ENCODE measurements at regions not wholly inside any gene's neighbourhood (a gene's known extent, or its start where the extent isn't known, plus 50 kb on each side); places are given as distances from the start of the nearest gene placed in this dataset.

DNA sequence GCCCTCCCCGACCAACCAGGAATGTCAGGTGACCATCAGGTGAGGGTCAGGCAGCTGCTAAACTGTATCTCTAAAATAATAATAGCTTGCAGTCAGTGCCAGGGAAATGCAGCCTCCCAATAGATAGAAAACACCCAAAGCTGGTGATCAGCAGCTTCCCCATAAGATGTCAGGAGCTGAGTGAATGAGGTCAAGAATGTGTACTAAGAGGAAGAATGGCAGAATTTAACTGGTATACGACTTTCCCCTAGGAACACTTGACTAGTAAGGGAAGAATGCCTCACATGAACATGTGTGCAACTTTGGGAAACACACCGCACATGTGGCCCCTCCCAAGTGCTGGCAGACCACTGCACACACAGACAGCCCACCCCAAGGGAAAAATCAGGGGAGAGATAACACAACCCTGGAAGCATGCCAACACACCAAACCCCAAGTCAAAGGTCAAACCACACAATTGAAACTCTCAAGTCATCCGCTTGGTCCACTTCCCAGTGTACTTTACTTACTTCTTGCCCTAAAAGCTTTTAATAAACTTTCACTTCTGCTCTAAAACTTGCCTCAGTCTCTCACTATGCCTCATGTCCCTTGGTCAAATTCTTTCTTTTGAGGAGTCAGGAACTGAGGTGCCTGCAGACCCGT is 806.5 kb downstream of the OTOL1 start:
- Mint-ChIP-seq H3K36me3 (ENCODE audit: low read depth) (no peaks in the 10 kb centered on the region), H3K27me3 (no peaks in the 10 kb centered on the region), H3K4me3 (no peak overlapping the region), H3K27ac (no peak overlapping the region), H3K4me1 (no peaks in the 10 kb centered on the region), H3K9me3 (peaks cover 3% of the 10 kb centered on the region)
- no peak for DNase-seq
- ChIA-PET CTCF (no interaction called here), POLR2A (no interaction called here)

DNA sequence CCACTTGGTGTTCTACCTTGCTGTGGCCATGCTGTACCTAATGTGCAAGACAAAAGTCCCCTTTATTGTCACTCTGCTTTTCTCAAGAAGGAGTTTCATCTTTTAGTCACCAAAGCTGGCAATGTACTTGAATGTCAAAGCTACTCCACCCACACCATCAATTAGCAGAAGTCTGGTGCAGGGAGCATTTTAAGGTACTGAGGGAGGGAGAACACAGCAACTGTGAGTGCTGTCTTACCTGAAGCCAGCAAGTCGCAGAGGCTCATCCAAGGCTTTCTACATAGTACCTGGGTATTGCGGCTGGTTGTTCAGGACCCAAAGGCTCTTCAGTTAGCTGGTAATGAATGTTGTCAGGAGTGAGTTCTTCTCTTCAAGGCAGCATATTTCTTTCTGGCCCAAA is 820.4 kb downstream of the OTOL1 start:
- peaks cover 20% of the 10 kb centered on the region for H3K9me3 Mint-ChIP-seq

DNA sequence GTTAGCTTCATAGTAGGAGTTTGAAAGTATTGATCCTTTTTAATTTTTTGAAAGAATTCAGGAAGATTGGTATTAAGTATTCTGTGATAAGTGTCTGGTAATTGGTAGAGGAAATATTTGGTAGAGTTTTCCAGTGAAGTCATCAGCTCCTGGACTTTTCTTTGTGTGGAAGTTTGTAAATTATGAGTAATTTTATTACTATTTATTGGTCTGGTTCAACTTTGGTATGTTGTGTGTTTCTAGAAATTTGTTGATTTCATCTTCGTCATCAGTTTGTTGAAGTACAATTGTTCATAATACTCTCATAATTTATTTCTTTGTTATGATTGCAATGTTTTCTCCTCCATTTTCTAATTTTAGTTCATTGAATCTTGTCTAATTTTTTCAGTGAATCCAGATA is 832.0 kb downstream of the OTOL1 start:
- H3K36me3 Mint-ChIP-seq (ENCODE audit: low read depth) = no peaks in the 10 kb centered on the region
- H3K4me1 Mint-ChIP-seq = no peaks in the 10 kb centered on the region
- ChIA-PET POLR2A (no interaction called here), CTCF (no interaction called here)
- H3K4me3 Mint-ChIP-seq = no peak overlapping the region
- H3K27me3 Mint-ChIP-seq = no peaks in the 10 kb centered on the region
- no peak for DNase-seq
- peaks cover 11% of the 10 kb centered on the region for H3K9me3 Mint-ChIP-seq
- H3K27ac Mint-ChIP-seq = no peak overlapping the region

More for the DNA sequence above, 820.4 kb downstream of the OTOL1 start:
- ChIA-PET POLR2A (no interaction called here), CTCF (no interaction called here)
- Mint-ChIP-seq H3K27me3 (no peaks in the 10 kb centered on the region), H3K4me3 (no peak overlapping the region), H3K36me3 (ENCODE audit: low read depth) (no peaks in the 10 kb centered on the region), H3K4me1 (no peaks in the 10 kb centered on the region), H3K27ac (no peak overlapping the region)
- DNase-seq = no peak

DNA sequence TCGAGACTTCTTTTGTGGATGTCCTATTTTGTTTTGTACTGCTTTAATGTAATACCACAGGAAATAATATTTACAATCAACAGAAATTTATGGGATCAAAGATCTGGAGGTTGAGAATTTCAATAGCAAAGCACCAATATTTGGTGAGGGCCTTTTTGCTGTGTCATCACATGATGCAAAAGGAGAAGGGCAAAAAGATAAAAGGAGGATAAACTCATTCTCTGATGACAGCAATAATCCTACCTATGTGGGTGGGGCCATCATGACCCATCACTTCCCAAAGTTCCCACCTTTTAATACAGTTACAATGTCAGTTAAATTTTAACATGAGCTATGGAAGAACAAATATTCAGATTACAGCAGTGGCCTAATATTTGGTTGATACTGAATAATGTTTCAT is 832.9 kb downstream of the OTOL1 start:
- H3K27me3 Mint-ChIP-seq = no peaks in the 10 kb centered on the region
- no peak overlapping the region for H3K4me3 Mint-ChIP-seq
- H3K9me3 Mint-ChIP-seq = peaks cover 7% of the 10 kb centered on the region
- H3K27ac Mint-ChIP-seq = no peak overlapping the region
- CTCF ChIA-PET = no interaction called here
- no peak for DNase-seq
- H3K36me3 Mint-ChIP-seq (ENCODE audit: low read depth) = no peaks in the 10 kb centered on the region
- no peaks in the 10 kb centered on the region for H3K4me1 Mint-ChIP-seq
- POLR2A ChIA-PET = no interaction called here

DNA sequence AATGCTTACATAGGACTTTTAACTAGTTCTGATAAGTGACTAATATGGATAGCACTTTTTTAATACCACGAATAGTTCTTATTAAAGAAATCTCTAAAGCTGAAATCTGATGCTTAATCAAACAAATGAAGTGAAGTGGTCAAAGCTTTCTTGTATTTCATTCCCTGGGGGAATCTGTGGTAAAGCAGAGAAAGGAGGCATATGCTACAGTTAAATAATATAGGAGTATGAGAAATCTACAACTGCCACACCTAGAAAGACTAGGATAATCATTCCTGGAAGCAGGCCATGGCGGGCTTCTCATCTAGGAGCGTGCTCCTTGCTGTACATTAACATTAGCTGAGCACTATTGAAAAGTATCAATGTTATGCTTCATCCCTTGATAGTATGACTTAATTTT is 835.7 kb downstream of the OTOL1 start:
- CTCF ChIA-PET = no interaction called here
- Mint-ChIP-seq H3K9me3 (peaks cover 3% of the 10 kb centered on the region), H3K4me3 (no peak overlapping the region), H3K27me3 (no peaks in the 10 kb centered on the region), H3K36me3 (ENCODE audit: low read depth) (no peaks in the 10 kb centered on the region), H3K4me1 (no peaks in the 10 kb centered on the region), H3K27ac (no peak overlapping the region)
- DNase-seq = no peak
- POLR2A ChIA-PET = no interaction called here

DNA sequence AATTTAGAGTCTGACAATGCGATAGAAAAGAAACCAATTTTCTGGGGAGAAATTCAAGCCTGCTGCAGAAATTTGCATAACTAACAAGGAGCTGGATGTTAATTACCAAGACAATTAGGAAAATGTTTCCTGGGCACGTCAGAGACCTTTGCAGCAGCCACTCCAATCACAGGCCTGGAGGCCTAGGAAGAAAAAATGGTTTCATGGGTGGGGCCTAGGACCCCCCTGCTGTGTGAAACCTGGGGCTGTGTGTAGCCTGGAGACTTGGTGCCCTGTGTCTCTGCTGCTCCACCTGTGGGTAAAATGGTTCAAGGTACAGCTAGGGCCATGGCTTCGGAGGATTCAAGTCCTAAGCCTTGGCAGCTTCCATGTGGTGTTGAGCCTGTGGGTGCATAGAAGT is 837.9 kb downstream of the OTOL1 start:
- DNase-seq = no peak
- Mint-ChIP-seq H3K36me3 (ENCODE audit: low read depth) (no peaks in the 10 kb centered on the region), H3K4me3 (no peak overlapping the region), H3K4me1 (no peaks in the 10 kb centered on the region), H3K9me3 (peaks cover 3% of the 10 kb centered on the region), H3K27ac (no peak overlapping the region), H3K27me3 (no peaks in the 10 kb centered on the region)
- CTCF ChIA-PET = no interaction called here
- POLR2A ChIA-PET = no interaction called here

DNA sequence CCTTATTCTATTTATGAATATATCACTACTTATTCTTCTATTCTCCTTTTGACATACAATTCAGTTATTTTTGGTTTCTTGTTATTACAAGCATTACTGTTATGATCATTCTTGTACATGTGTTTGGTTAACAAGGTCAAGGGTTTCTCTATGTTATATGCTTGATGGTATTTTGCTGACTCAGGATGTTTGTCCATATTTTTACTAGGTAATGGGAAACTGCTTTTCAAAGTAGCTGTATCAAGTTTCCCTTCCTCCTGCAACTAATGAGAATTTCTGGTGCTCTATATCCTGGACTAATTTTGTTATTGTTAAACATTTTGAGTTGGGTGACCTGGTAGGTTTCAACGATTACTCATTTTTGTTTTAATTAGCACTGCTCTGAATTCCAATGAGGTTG is 841.0 kb downstream of the OTOL1 start:
- Mint-ChIP-seq H3K36me3 (ENCODE audit: low read depth) (no peaks in the 10 kb centered on the region), H3K4me1 (no peaks in the 10 kb centered on the region), H3K27ac (no peak overlapping the region), H3K27me3 (no peaks in the 10 kb centered on the region), H3K4me3 (no peak overlapping the region), H3K9me3 (peaks cover 3% of the 10 kb centered on the region)
- CTCF ChIA-PET = no interaction called here
- POLR2A ChIA-PET = no interaction called here
- no peak for DNase-seq

DNA sequence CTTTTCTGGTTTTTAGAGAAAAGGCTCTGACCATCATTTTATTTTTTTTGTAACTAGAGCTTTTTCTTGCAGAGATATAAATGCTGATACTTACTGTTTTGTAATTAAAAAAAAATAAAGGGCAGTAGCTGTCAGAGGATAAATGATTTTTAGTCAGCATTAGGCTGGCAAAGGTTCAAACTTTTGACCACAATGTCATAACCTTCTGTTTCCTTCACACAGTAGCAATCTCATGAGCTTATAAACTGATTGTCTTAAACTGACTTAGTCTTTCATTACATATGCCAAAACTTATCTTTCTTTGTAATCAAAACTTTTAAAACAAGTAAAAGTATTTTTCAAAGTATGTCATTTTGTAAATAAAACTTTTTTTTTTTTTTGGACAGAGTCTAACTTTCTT is 841.9 kb downstream of the OTOL1 start:
- H3K27me3 Mint-ChIP-seq = no peaks in the 10 kb centered on the region
- no peaks in the 10 kb centered on the region for H3K36me3 Mint-ChIP-seq (ENCODE audit: low read depth)
- no peaks in the 10 kb centered on the region for H3K9me3 Mint-ChIP-seq
- no peak overlapping the region for H3K4me3 Mint-ChIP-seq
- no peak for DNase-seq
- ChIA-PET CTCF (no interaction called here), POLR2A (no interaction called here)
- no peaks in the 10 kb centered on the region for H3K4me1 Mint-ChIP-seq
- H3K27ac Mint-ChIP-seq = no peak overlapping the region

DNA sequence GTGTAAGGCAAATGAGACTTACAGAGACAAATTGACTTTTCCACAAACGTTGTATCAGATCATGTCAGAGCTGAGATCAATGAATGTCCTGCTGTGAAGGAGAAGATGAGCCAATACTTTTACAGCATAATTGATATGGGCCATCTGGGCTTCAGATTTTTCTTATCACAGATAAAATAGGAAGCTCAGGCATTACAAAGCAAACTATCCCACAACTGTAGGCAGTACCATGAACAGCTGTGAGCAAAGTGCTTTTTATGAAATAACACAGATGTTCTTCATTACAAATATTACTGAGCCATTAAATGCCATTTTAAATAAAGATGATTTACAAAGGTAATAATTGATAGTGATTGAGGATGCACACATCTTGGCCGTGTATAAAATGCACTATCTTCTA is 852.3 kb downstream of the OTOL1 start:
- CTCF ChIA-PET = no interaction called here
- H3K9me3 Mint-ChIP-seq = peaks cover 2% of the 10 kb centered on the region
- H3K36me3 Mint-ChIP-seq (ENCODE audit: low read depth) = no peaks in the 10 kb centered on the region

DNA sequence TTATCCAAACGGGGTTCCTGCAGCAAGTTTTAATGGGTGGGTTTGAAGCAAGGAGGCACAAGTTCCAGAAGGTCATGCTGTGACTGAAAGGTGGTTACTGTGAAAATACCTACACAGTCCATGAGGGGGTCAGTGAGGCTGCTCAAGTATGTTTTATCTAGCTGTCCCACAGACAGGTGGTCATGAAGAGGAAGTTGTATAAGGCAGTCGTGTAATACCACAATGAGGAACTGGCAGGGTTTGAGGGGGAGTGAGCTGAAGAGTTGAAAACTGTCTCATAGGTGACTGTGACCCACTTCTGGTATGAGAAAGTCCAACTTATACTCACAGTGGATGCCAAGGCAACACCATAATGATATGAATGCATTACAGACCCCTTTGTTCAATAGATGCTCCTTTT is 856.8 kb downstream of the OTOL1 start:
- ChIA-PET CTCF (no interaction called here), POLR2A (no interaction called here)
- H3K4me1 Mint-ChIP-seq = no peaks in the 10 kb centered on the region
- no peaks in the 10 kb centered on the region for H3K9me3 Mint-ChIP-seq
- no peaks in the 10 kb centered on the region for H3K36me3 Mint-ChIP-seq (ENCODE audit: low read depth)
- no peak overlapping the region for H3K4me3 Mint-ChIP-seq
- no peaks in the 10 kb centered on the region for H3K27me3 Mint-ChIP-seq
- H3K27ac Mint-ChIP-seq = no peak overlapping the region
- no peak for DNase-seq

More for the DNA sequence above, 852.3 kb downstream of the OTOL1 start:
- no peaks in the 10 kb centered on the region for H3K4me1 Mint-ChIP-seq
- no peaks in the 10 kb centered on the region for H3K27me3 Mint-ChIP-seq
- DNase-seq = no peak
- no peak overlapping the region for H3K27ac Mint-ChIP-seq
- H3K4me3 Mint-ChIP-seq = no peak overlapping the region
- POLR2A ChIA-PET = no interaction called here

DNA sequence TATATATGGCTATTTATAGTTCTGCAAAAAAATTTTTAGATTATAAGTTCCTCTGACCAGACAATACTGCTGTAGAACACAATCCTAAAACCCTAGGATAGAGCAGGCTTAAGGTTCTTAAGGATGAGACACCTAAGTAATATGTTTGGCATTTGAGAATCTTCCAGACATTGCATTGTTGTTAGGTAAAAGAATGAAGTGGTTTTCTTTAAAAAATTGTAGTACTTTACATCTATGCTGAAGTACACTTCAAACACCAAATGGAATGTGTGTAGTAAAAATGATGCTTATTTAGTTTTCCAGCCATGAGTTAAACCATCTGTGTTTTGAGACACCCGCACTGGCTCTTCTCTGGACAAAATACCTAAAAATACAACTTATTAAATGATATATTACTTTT is 857.7 kb downstream of the OTOL1 start:
- ChIA-PET POLR2A (no interaction called here), CTCF (no interaction called here)

DNA sequence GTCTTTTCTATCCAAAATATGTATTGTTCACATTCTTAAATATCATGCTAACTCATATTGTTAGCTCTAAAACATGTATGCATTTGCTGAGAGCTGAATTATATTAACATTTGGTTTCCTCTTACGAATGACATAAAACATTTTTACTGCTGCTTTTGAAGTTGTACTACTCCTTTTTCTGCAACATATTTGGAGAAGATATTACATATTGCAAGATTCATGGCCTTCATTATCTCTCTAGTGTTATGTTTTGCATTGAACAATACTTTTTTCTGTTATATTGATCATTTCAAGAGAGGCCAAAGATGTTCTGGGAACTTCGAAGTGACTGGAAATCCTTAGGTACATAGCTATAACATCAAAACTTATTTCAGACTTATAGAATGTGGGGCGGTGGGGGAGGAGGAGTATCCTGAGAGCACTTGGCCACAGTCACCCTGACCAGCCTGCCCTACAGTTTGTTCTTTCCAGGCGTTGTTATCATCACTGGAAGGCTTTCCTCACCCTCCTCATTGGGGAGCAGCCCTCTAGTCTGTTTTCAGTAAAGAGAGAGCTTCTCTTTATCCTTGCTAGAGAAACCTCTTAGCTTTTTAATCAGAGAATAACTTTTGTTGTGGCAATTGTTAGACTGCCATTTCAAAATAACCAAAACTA is 868.6 kb downstream of the OTOL1 start:
- Mint-ChIP-seq H3K27me3 (no peaks in the 10 kb centered on the region), H3K4me3 (no peak overlapping the region), H3K4me1 (no peaks in the 10 kb centered on the region), H3K9me3 (no peaks in the 10 kb centered on the region), H3K27ac (no peak overlapping the region), H3K36me3 (ENCODE audit: low read depth) (no peaks in the 10 kb centered on the region)
- ChIA-PET CTCF (no interaction called here), POLR2A (no interaction called here)
- no peak for DNase-seq

More for the DNA sequence above, 857.7 kb downstream of the OTOL1 start:
- H3K9me3 Mint-ChIP-seq = no peaks in the 10 kb centered on the region
- no peaks in the 10 kb centered on the region for H3K4me1 Mint-ChIP-seq
- no peak overlapping the region for H3K4me3 Mint-ChIP-seq
- no peaks in the 10 kb centered on the region for H3K27me3 Mint-ChIP-seq
- no peak overlapping the region for H3K27ac Mint-ChIP-seq
- no peaks in the 10 kb centered on the region for H3K36me3 Mint-ChIP-seq (ENCODE audit: low read depth)
- no peak for DNase-seq

DNA sequence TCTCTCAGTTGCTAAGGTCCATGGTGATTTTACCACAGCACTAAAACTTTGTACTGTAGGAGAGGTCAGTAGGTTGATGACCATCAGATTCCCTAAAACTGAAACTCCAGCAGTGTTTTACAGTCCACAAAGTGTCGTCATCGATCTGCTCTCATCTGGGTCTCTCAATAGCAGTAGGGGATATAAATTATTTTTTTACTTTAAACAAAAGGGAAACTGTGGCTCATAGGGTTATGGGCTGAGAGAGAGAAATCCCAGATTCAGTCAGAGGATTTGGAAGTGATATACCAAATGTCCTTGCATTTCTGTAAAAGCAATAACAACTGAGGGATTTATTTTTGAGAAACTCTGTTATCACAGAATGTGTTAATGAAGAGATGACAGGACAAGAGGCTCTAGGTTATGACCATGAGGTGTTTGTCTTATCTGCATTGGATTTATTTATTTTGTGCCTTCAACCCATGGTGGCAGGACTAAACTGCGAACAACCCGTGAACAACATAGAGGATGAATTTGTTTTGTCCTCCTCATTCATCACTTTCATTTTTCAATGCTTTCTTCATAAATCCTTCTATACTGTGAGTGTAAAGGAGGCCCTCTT is 869.7 kb downstream of the OTOL1 start:
- Mint-ChIP-seq H3K27me3 (no peaks in the 10 kb centered on the region), H3K4me3 (no peak overlapping the region), H3K27ac (no peak overlapping the region), H3K36me3 (ENCODE audit: low read depth) (no peaks in the 10 kb centered on the region), H3K9me3 (no peaks in the 10 kb centered on the region), H3K4me1 (no peaks in the 10 kb centered on the region)
- POLR2A ChIA-PET = no interaction called here
- no peak for DNase-seq
- CTCF ChIA-PET = no interaction called here

Measured in activated CD4-positive, alpha-beta T cell treated with anti-CD3 and anti-CD28 coated beads, Interleukin-2, amount 10 ng/mL, durations not matched to agents 7 days and 5 days (primary cell).